GM13976 (cell line): ENCODE measurements at regions not wholly inside any gene's neighbourhood (a gene's known extent, or its start where the extent isn't known, plus 50 kb on each side); places are given as distances from the start of the nearest gene placed in this dataset.

ENCODE experiments used
- DNase-seq: peaks from one replicate; pipeline ENCODE4 v3.0.0; 2012; ENCODE audit warnings: low spot score
- CTCF ChIP-seq: IDR thresholded peaks from 2 replicates; pipeline ENCODE4 v1.5.1; 2012; ENCODE audit warnings: borderline replicate concordance, mild to moderate bottlenecking; ENCODE audit not compliant: insufficient read depth; ENCODE audit errors: extremely low read depth, missing control alignments, control extremely low read depth
- in situ Hi-C: fragments of 300-500 bp; cut with MboI; formaldehyde crosslinking; loops from one replicate; pipeline ENCODE4 v1.12.0; 2022; ENCODE audit warnings: low sequenced_read_pairs, mixed read lengths, inconsistent platforms; ENCODE audit not compliant: unreplicated experiment

DNA sequence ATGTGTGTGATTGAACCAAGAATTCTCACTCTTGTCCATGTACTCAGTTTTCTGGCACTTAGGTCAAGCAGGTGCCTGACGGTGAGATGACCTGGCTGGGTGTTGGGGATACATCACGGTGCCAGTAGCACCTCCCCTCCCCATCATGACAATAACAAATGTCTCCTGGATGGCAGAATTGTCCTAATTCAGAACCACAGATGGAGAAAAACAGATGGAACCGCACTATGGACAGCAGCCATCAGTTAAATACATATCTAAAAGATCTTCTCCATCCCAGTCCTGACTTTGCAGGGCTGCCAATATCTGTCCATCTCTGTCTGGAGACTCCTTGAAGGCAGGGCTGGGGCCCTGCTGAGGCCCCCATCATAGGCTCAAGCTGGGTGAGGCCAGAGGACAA, 126.9 kb downstream of the PTPRS start:
- no peak for TF ChIP-seq CTCF
- in situ Hi-C loops: no loop called here

DNA sequence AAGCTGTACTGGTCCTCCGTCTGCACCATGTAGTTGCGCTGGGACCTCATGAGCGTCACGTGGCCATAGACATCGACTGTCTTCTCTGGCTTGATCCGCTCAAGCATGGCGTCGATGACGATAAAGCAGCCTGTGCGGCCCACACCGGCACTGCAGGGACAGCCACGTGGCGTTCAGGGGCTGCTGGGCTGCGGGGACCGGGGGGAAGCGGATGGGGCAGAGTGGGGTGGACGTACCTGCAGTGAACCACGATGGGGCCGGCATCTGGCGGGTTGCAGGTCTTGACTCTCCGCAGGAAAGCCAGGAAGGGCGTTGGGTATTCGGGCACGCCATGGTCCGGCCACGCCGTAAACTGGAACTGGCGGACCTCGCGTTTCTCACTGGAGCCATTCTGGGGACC, 128.5 kb downstream of the PTPRS start:
- in situ Hi-C loops: no loop called here
- TF ChIP-seq CTCF: no peak
- DNase-seq: no peak

More for the DNA sequence above, 126.9 kb downstream of the PTPRS start:
- DNase-seq: no peak

- in situ Hi-C loops: no loop called here
These were observed 129.3 kb downstream of the PTPRS start for GRCh38 chr19:5211217-5211822.

GRCh38 chr19:5210556-5210955, 130.1 kb downstream of the PTPRS start:
- DNase-seq: no peak
- no peak for TF ChIP-seq CTCF
- in situ Hi-C loops: no loop called here

More at GRCh38 chr19:5211217-5211822, 129.3 kb downstream of the PTPRS start:
- no peak for TF ChIP-seq CTCF
- no peak for DNase-seq

GRCh38 chr19:5207806-5208205, 132.8 kb downstream of the PTPRS start:
- no peak for TF ChIP-seq CTCF
- no peak for DNase-seq
- in situ Hi-C loops: no loop called here

GRCh38 chr19:5206751-5207075, 133.9 kb downstream of the PTPRS start:
- in situ Hi-C loops: no loop called here
- DNase-seq: no peak
- TF ChIP-seq CTCF: no peak
